Adrenal gland (tissue), 9 donors: ENCODE measurements at regions not wholly inside any gene's neighbourhood (a gene's known extent, or its start where the extent isn't known, plus 50 kb on each side); places are given as distances from the start of the nearest gene placed in this dataset.

Experiments
- DNase-seq, 7 donors: peaks; one replicate each; pipeline ENCODE4 v3.0.0-alpha.2; 2019 to 2020
- H3K27ac ChIP-seq, 5 donors: fragments of 200-600 bp; sonication (generic) in 4 of 5; 1 replicate in 3 of 5; 2 replicates in 2 of 5; pipeline versions ENCODE4 v1.5.1 to v1.8.0; 2016 to 2020; ENCODE audit warnings: mild to moderate bottlenecking in 1 of 5
- H3K27me3 ChIP-seq: fragments of 200-600 bp; 2 replicates; pipeline ENCODE4 v1.8.0; 2021
- H3K36me3 ChIP-seq, 2 donors: fragments of 200-600 bp; replicated peaks in 1 of 2; 1 replicate in 1 of 2; 2 replicates in 1 of 2; pipeline versions ENCODE4 v1.5.1 to v1.8.0; 2018 to 2022
- H3K4me1 ChIP-seq, 2 donors: fragments of 200-600 bp; replicated peaks in 1 of 2; 1 replicate in 1 of 2; 2 replicates in 1 of 2; pipeline versions ENCODE4 v1.5.1 to v1.8.0; 2018 to 2021
- H3K4me3 ChIP-seq, 4 donors: fragments of 200-600 bp; sonication (generic) in 3 of 4; one replicate each; pipeline ENCODE4 v1.5.1; 2016 to 2018
- H3K9me3 ChIP-seq, 3 donors: fragments of 200-600 bp; sonication (generic) in 1 of 3; replicated peaks in 1 of 3; 1 replicate in 2 of 3; 2 replicates in 1 of 3; pipeline versions ENCODE4 v1.5.1 to v1.8.0; 2016 to 2021
- CTCF ChIP-seq, 6 experiments: fragments of 450-650 bp in 4 of 6; fragments of 200-600 bp in 2 of 6; sonication (generic) in 1 of 6; IDR thresholded peaks; 1 replicate in 5 of 6; 2 replicates in 1 of 6; pipeline versions ENCODE4 v1.5.1 to v1.8.0; 2016 to 2021; ENCODE audit warnings: antibody characterized with exemption in 6 of 6, mild to moderate bottlenecking in 2 of 6, moderate library complexity in 1 of 6
- POLR2A ChIP-seq, 2 donors: fragments of 450-650 bp; IDR thresholded peaks; one replicate each; pipeline ENCODE4 v1.6.1; 2017; ENCODE audit warnings: antibody characterized with exemption in 2 of 2, mild to moderate bottlenecking in 2 of 2, moderate library complexity in 1 of 2
- WGBS, 4 donors: extraction: QIAGEN DNeasy Blood & Tissue Kit in 2 of 4; methylation state at CpG; one replicate each; pipeline versions ENCODE4 v1.1.5 to v1.1.7; 2013 to 2017; 5-methylcytosine and 5-hydroxymethylcytosine counted together
- intact Hi-C, 2 donors: fragments of 100-400 bp; cut with DNase I; formaldehyde crosslinking; loops; one replicate each; pipeline versions ENCODE4 v1.14.1 to v1.15.0; 2022 to 2023
- donor health status: healthy with polysubstance abuse.
- donor health status: Bipolar disorder and iron deficiency.
- donor health status: DM: yes; HTN: yes; CAD: no.
- donor health status: DM: no; HTN: no; CAD: no.
- donor health status: DM: no; HTN: no; CAD: no.

DNA sequence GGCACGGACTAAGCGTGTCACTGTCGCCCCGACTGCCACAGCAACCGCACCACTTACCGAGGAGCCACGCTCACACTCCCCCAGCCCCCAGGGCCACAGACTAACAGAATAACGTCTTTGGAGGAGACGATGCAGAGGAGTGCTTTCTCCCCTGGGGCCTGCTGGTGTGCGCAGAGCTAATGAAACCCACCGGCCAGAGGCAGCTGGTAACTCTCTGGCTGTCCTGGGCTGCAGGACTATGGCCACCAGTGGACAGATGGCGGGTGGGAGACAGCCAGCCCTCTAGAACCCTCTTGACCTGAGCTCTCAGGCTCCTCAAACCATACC, 228.0 kb downstream of the DLL1 start:
- H3K4me3 ChIP-seq: no peak overlapping the region
- WGBS, 4 donors: 77 to 90% (median 87%) methylated on average over 5 to 12 of the region's 12 CpGs
- DNase-seq: peak in 2 of 7 donors; percentile 1 to 11
- intact Hi-C loops: no loop called here
- no peaks in the 10 kb centered on the region for H3K9me3 ChIP-seq
- H3K27me3 ChIP-seq: no peaks in the 10 kb centered on the region
- no peaks in the 10 kb centered on the region for H3K36me3 ChIP-seq
- no peak overlapping the region for H3K27ac ChIP-seq
- no peaks in the 10 kb centered on the region for H3K4me1 ChIP-seq
- TF ChIP-seq CTCF (IDR thresholded peaks at IDR 0.05) (no peak), POLR2A (IDR thresholded peaks at IDR 0.05) (no peak)

DNA sequence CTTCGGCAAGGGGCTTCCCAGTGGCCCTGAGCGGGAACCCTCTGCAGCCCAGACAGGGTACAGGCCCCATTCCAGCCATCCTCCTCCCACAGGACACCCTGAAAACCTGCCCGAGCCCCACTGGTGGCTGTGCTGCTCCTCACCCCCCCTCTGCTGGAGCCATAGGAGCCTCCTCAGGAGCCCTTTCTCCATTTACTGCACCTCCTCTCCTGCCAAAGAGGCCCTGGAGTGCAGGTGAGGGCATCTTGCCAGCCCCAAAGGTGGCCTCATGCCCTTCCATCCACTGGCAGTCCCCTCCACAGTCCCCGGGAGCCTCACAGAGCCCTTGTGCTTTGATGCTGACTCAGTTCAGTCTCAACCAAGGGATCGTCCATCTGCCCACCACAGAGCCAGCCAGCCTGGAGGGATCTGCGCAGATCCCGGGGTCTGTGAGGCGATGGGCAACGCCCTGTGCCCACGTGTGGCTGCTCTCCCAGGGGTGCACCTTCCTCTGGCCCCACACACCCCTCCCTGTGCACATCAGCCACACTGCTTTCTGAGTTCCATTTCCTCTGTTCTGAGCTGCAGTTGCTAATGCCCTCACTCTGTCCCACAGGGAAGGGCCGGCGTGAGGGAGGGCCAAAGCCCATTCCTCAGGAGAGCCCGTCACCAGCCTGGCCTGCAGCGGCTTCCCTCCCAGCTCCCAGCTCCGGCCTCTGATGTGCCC, 228.5 kb downstream of the DLL1 start:
- Histone ChIP-seq H3K27me3 (no peaks in the 10 kb centered on the region), H3K4me3 (no peak overlapping the region), H3K36me3 (no peaks in the 10 kb centered on the region), H3K4me1 (no peaks in the 10 kb centered on the region), H3K9me3 (no peaks in the 10 kb centered on the region), H3K27ac (no peak overlapping the region)
- TF ChIP-seq CTCF (IDR thresholded peaks at IDR 0.05) (no peak), POLR2A (IDR thresholded peaks at IDR 0.05) (no peak)
- DNase-seq: peak in 2 of 7 donors; percentile 4 to 27
- intact Hi-C loops: no loop called here
- WGBS, 4 donors: 83 to 96% (median 89%) methylated on average over 3 to 15 of the region's 15 CpGs

- 87 to 95% (median 93%) methylated on average over 12 to 22 of the region's 22 CpGs for WGBS, 4 donors
- H3K27ac ChIP-seq: no peak overlapping the region
- intact Hi-C loops: no loop called here
- H3K4me3 ChIP-seq: no peak overlapping the region
- no peaks in the 10 kb centered on the region for H3K4me1 ChIP-seq
- TF ChIP-seq CTCF (IDR thresholded peaks at IDR 0.05) (no peak), POLR2A (IDR thresholded peaks at IDR 0.05) (no peak)
- no peaks in the 10 kb centered on the region for H3K36me3 ChIP-seq
- H3K27me3 ChIP-seq: no peaks in the 10 kb centered on the region
- H3K9me3 ChIP-seq: no peaks in the 10 kb centered on the region
- peak in 1 of 7 donors; percentile 23 for DNase-seq
Measured at GRCh38 chr6:170058878-170059485, 231.9 kb downstream of the DLL1 start.

- Histone ChIP-seq H3K9me3 (no peaks in the 10 kb centered on the region), H3K4me1 (no peaks in the 10 kb centered on the region), H3K27ac (no peak overlapping the region), H3K36me3 (no peaks in the 10 kb centered on the region), H3K27me3 (no peaks in the 10 kb centered on the region), H3K4me3 (no peak overlapping the region)
- DNase-seq: peak in 1 of 7 donors; percentile 31
- no peak for TF ChIP-seq POLR2A (IDR thresholded peaks at IDR 0.05)
- no peak for TF ChIP-seq CTCF (IDR thresholded peaks at IDR 0.05)
- 84 to 89% (median 88%) methylated on average over 30 to 40 of the region's 40 CpGs for WGBS, 4 donors
- intact Hi-C loops: no loop called here
Measured at GRCh38 chr6:170057961-170058877, 232.7 kb downstream of the DLL1 start.
